Chondrocyte (in vitro differentiated cells): ENCODE measurements at regions not wholly inside any gene's neighbourhood (a gene's known extent, or its start where the extent isn't known, plus 50 kb on each side); places are given as distances from the start of the nearest gene placed in this dataset.

Source experiments
- DNase-seq: peaks from one replicate; pipeline ENCODE4 v3.0.0; 2021; ENCODE audit warnings: mixed read lengths, low spot score
- H3K27ac Mint-ChIP-seq: one replicate; pipeline ENCODE4 v1.8.0; 2021; ENCODE audit warnings: mild to moderate bottlenecking, moderate library complexity, mixed read lengths; ENCODE audit not compliant: unreplicated experiment
- H3K27me3 Mint-ChIP-seq: 2 replicates; pipeline ENCODE4 v1.8.0; 2021; ENCODE audit warnings: low read depth, mixed read lengths
- H3K36me3 Mint-ChIP-seq: 2 replicates; pipeline ENCODE4 v1.8.0; 2021; ENCODE audit warnings: low read depth, mixed read lengths
- H3K4me1 Mint-ChIP-seq: 2 replicates; pipeline ENCODE4 v1.8.0; 2021; ENCODE audit warnings: low read depth, mild to moderate bottlenecking, mixed read lengths
- H3K4me3 Mint-ChIP-seq: one replicate; pipeline ENCODE4 v1.8.0; 2021; ENCODE audit warnings: mild to moderate bottlenecking, moderate library complexity, mixed read lengths; ENCODE audit not compliant: unreplicated experiment
- H3K9me3 Mint-ChIP-seq: 2 replicates; pipeline ENCODE4 v1.8.0; 2021; ENCODE audit warnings: low read depth, mixed read lengths
- TF ChIP-seq, protein P1 (sequence below): fragments of 200-600 bp; sonication (generic); IDR thresholded peaks from 2 replicates; pipeline ENCODE4 v1.5.0; 2021; ENCODE audit warnings: antibody characterized with exemption, mild to moderate bottlenecking, moderate library complexity

DNA sequence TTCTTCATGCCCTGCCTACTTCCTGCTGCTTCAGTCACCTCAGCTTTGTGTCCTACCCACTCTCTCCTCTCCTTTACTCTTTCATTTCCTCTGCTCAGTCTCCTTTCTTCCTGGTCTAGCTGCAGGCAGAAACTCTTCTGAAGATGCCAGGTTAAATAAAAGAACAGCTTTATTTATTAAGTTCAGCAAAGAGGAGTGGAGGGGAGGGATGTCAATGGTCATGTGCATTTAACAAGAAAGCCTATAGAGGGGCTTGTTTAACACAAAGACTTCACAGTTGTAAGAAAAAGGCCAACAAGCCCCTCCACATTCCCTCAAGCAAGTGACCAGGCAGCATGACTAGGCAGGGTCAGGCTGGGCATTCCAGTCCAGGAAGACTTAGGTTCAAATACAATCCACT, 609.2 kb downstream of the INSC start:
- no peaks in the 10 kb centered on the region for H3K9me3 Mint-ChIP-seq
- peaks cover 9% of the 10 kb centered on the region for H3K4me1 Mint-ChIP-seq
- no peak overlapping the region for H3K4me3 Mint-ChIP-seq
- TF ChIP-seq, protein P1, sequence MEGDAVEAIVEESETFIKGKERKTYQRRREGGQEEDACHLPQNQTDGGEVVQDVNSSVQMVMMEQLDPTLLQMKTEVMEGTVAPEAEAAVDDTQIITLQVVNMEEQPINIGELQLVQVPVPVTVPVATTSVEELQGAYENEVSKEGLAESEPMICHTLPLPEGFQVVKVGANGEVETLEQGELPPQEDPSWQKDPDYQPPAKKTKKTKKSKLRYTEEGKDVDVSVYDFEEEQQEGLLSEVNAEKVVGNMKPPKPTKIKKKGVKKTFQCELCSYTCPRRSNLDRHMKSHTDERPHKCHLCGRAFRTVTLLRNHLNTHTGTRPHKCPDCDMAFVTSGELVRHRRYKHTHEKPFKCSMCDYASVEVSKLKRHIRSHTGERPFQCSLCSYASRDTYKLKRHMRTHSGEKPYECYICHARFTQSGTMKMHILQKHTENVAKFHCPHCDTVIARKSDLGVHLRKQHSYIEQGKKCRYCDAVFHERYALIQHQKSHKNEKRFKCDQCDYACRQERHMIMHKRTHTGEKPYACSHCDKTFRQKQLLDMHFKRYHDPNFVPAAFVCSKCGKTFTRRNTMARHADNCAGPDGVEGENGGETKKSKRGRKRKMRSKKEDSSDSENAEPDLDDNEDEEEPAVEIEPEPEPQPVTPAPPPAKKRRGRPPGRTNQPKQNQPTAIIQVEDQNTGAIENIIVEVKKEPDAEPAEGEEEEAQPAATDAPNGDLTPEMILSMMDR = no peak
- H3K27me3 Mint-ChIP-seq = peaks cover 2% of the 10 kb centered on the region
- DNase-seq = no peak
- no peaks in the 10 kb centered on the region for H3K36me3 Mint-ChIP-seq
- no peak overlapping the region for H3K27ac Mint-ChIP-seq

DNA sequence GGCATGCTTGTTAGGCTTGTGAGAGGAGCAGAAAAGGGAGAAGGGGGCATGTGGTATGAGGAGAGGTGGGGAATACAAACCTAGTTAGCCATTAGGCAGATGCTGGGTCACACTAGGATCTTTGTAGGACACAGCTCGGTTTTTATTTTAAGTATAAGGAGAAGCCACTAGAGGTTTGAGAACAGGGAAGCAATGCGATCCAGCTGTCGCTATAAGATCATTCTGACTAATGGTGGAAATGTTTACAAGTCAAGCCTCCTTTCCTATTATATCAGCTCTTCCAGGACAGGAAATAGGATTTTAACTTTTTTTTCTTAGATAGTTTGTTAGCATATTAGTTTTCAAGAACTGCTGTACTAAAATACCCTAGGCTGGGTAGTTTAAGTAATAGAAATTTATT, 609.9 kb downstream of the INSC start:
- no peaks in the 10 kb centered on the region for H3K36me3 Mint-ChIP-seq

DNA sequence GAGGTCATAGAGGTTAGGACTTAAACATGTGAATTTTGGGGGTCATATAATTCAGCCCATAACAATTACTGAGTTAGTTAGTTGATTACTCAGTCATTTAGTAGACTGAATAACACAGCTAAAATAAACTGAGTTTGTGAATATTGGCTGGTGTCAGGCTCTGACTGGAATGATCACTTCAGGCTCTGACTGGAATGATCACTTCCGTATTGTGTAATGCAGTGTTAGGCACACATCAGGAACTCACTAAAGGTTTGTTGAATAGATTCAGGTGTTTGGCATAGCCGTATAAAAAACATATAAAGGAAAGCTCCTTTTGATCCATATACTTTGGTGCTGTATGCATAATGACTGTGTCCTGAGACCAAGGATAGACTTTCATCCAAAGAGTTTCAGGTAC, 610.5 kb downstream of the INSC start:
- DNase-seq = no peak
- Mint-ChIP-seq H3K4me1 (peaks cover 9% of the 10 kb centered on the region), H3K36me3 (no peaks in the 10 kb centered on the region), H3K27me3 (no peaks in the 10 kb centered on the region), H3K27ac (no peak overlapping the region), H3K4me3 (no peak overlapping the region), H3K9me3 (no peaks in the 10 kb centered on the region)
- TF ChIP-seq, protein P1 = no peak

More for the DNA sequence above, 609.9 kb downstream of the INSC start:
- H3K27ac Mint-ChIP-seq = no peak overlapping the region
- no peak for DNase-seq
- TF ChIP-seq, protein P1 = no peak
- no peaks in the 10 kb centered on the region for H3K9me3 Mint-ChIP-seq
- no peaks in the 10 kb centered on the region for H3K27me3 Mint-ChIP-seq
- H3K4me1 Mint-ChIP-seq = peaks cover 9% of the 10 kb centered on the region
- no peak overlapping the region for H3K4me3 Mint-ChIP-seq

DNA sequence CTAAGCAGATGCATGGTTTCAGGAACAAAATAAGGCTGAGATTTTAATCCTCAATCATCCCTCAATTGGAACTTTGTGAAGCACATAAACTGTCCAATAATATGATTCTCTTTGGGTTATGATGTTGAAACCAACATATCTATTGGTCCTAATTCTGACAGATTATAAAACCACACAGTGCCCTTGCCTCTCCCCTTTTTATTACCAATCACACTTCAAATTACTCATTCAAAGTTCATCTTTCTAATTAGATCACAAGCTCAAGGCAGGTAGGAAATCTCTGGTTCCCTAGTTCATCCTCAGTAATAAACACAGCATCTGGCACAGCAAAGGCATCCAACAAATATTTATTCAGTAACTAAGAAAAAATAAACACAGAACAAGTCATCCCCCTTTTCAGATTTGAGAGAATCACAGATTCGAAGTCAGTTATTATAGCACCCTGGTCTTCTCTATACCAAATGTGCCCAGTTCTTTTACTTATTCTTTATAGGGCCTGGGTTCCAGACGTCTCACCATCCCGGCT, 611.6 kb downstream of the INSC start:
- DNase-seq = no peak
- Mint-ChIP-seq H3K27ac (no peak overlapping the region), H3K4me1 (peaks cover 9% of the 10 kb centered on the region), H3K4me3 (no peak overlapping the region), H3K36me3 (no peaks in the 10 kb centered on the region), H3K27me3 (no peaks in the 10 kb centered on the region), H3K9me3 (no peaks in the 10 kb centered on the region)
- TF ChIP-seq, protein P1 = no peak

DNA sequence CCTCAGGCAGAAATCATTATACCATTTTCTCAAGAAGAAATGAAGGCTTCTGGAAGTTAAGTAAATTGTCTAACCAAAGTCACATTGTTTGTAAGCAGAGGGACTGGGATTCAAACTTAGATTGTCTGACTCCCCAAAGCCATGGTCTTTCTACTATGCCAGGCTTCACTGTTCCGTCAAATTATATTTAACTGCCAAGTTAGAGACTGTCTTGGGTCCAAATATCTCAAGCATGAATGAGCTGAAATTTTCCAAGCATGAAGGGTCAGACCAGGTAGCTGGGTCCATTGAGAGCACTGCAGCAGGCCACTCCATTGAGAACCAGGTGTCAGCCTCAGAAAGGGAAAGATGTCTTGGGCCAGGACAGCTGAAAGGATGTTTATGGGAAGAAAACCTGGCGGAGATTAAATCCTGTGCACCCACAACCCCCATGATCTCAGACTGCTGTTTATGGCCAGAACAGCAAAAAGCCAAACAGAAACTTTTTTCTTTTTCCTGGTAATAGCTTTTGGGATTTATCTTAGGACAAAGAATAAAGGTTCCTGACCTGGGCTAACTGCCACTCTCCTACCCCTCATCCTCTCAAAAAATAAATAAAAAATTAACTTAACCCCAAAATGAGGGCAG, 612.3 kb downstream of the INSC start:
- no peak for DNase-seq
- Mint-ChIP-seq H3K27me3 (no peaks in the 10 kb centered on the region), H3K9me3 (no peaks in the 10 kb centered on the region), H3K4me3 (no peak overlapping the region), H3K36me3 (no peaks in the 10 kb centered on the region), H3K4me1 (peaks cover 9% of the 10 kb centered on the region), H3K27ac (no peak overlapping the region)
- TF ChIP-seq, protein P1 = no peak
